ENCODE measurements at regions not wholly inside any gene's neighbourhood (a gene's known extent, or its start where the extent isn't known, plus 50 kb on each side); places are given as distances from the start of the nearest gene placed in this dataset.

DNA sequence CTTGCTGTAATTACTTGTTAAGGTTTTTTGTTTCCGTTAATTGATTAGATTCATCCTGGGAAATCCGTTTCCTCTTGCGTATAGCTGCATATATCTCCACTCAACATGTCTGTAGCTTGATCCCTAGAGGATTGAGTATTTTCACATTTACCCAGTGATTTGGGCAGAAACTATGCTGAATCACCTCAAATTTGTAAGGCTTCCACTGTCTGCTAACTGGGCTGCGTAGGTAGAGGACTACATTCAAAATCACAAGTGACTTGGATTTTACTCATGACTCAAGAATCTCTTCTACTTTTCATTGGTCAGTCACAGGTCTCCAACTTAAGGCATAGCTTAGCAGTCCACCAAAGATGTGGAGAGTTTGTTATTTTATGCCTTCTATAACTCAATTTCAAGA lies 141.8 kb downstream of the POLR1F start:
- DNase-seq (no peak), ATAC-seq (ENCODE audit: low read depth) (no peak)
- TF ChIP-seq EZH2 (IDR thresholded peaks at IDR 0.05; ENCODE audit: borderline replicate concordance, insufficient read depth, low read depth, low read length, poor library complexity, severe bottlenecking) (no peak), CTCF (IDR thresholded peaks at IDR 0.05) (no peak)
- Histone ChIP-seq H3K36me3 (replicated peaks in 1 of 2; ENCODE audit: control extremely low read depth in 1 of 2, control insufficient read depth in 1 of 2, extremely low read depth in 1 of 2, insufficient read depth in 2 of 2, low read length in 1 of 2) (no peaks in the 10 kb centered on the region), H3K4me1 (ENCODE audit: control insufficient read depth in 2 of 2, insufficient read depth in 2 of 2, low read length in 2 of 2) (no peaks in the 10 kb centered on the region), H3K4me3 (ENCODE audit: control extremely low read depth in 1 of 5, extremely low read depth in 1 of 5, insufficient read depth in 1 of 5, low read depth in 2 of 5, low read length in 4 of 5) (no peak overlapping the region), H3K9ac (ENCODE audit: low read length) (no peak overlapping the region), H3K79me2 (ENCODE audit: control insufficient read depth, insufficient read depth, low read length) (no peaks in the 10 kb centered on the region), H4K20me1 (ENCODE audit: control insufficient read depth, insufficient read depth, low read length, poor library complexity, severe bottlenecking) (no peaks in the 10 kb centered on the region), H3K27ac (ENCODE audit: low read length in 2 of 2) (no peak overlapping the region), H3K4me2 (replicated peaks; ENCODE audit: low read depth, low read length, poor library complexity, severe bottlenecking) (no peak overlapping the region), H3K27me3 (replicated peaks in 1 of 4; ENCODE audit: control extremely low read depth in 1 of 4, control insufficient read depth in 3 of 4, insufficient read depth in 4 of 4, low read length in 3 of 4) (no peaks in the 10 kb centered on the region), H2AFZ (ENCODE audit: insufficient read depth, low read depth, low read length, poor library complexity, severe bottlenecking) (no peak overlapping the region), H3K9me3 (ENCODE audit: control extremely low read depth in 1 of 3, control insufficient read depth in 2 of 3, insufficient read depth in 1 of 3, low read length in 2 of 3) (no peaks in the 10 kb centered on the region)
- ChIA-PET POLR2A (no interaction called here), CTCF (no interaction called here)
- intact Hi-C loops (cut with micrococcal nuclease) = no loop called here
- Mint-ChIP-seq H3K9me3 (ENCODE audit: insufficient read depth) (no peaks in the 10 kb centered on the region), H3K27ac (no peak overlapping the region), H3K4me3 (no peak overlapping the region), H3K4me1 (no peaks in the 10 kb centered on the region), H3K27me3 (no peaks in the 10 kb centered on the region)
- no CpG with 5 or more reads among the region's 4 CpGs for WGBS (ENCODE audit: insufficient coverage)

GRCh38 chr7:19565602-19566001 lies 143.2 kb downstream of the POLR1F start:
- Mint-ChIP-seq H3K9me3 (ENCODE audit: insufficient read depth) (no peaks in the 10 kb centered on the region), H3K4me3 (no peak overlapping the region), H3K27me3 (no peaks in the 10 kb centered on the region), H3K4me1 (no peaks in the 10 kb centered on the region), H3K27ac (no peak overlapping the region)
- ATAC-seq (ENCODE audit: low read depth) (no peak), DNase-seq (no peak)
- Histone ChIP-seq H3K9ac (ENCODE audit: low read length) (no peak overlapping the region), H3K9me3 (ENCODE audit: control extremely low read depth in 1 of 3, control insufficient read depth in 2 of 3, insufficient read depth in 1 of 3, low read length in 2 of 3) (no peaks in the 10 kb centered on the region), H3K4me1 (ENCODE audit: control insufficient read depth in 2 of 2, insufficient read depth in 2 of 2, low read length in 2 of 2) (no peaks in the 10 kb centered on the region), H2AFZ (ENCODE audit: insufficient read depth, low read depth, low read length, poor library complexity, severe bottlenecking) (no peak overlapping the region), H3K4me2 (replicated peaks; ENCODE audit: low read depth, low read length, poor library complexity, severe bottlenecking) (no peak overlapping the region), H4K20me1 (ENCODE audit: control insufficient read depth, insufficient read depth, low read length, poor library complexity, severe bottlenecking) (no peaks in the 10 kb centered on the region), H3K4me3 (ENCODE audit: control extremely low read depth in 1 of 5, extremely low read depth in 1 of 5, insufficient read depth in 1 of 5, low read depth in 2 of 5, low read length in 4 of 5) (no peak overlapping the region), H3K36me3 (replicated peaks in 1 of 2; ENCODE audit: control extremely low read depth in 1 of 2, control insufficient read depth in 1 of 2, extremely low read depth in 1 of 2, insufficient read depth in 2 of 2, low read length in 1 of 2) (no peaks in the 10 kb centered on the region), H3K79me2 (ENCODE audit: control insufficient read depth, insufficient read depth, low read length) (no peaks in the 10 kb centered on the region), H3K27me3 (replicated peaks in 1 of 4; ENCODE audit: control extremely low read depth in 1 of 4, control insufficient read depth in 3 of 4, insufficient read depth in 4 of 4, low read length in 3 of 4) (no peaks in the 10 kb centered on the region), H3K27ac (ENCODE audit: low read length in 2 of 2) (no peak overlapping the region)
- no peak for TF ChIP-seq CTCF (IDR thresholded peaks at IDR 0.05)
- no peak for TF ChIP-seq EZH2 (IDR thresholded peaks at IDR 0.05; ENCODE audit: borderline replicate concordance, insufficient read depth, low read depth, low read length, poor library complexity, severe bottlenecking)
- POLR2A ChIA-PET = no interaction called here
- CTCF ChIA-PET = no interaction called here
- intact Hi-C loops (cut with micrococcal nuclease) = no loop called here

Data from B cell (primary cell).